SKM-1 (cell line): ENCODE measurements at regions not wholly inside any gene's neighbourhood (a gene's known extent, or its start where the extent isn't known, plus 50 kb on each side); places are given as distances from the start of the nearest gene placed in this dataset.
"Not testable (repeated sequence)": the region's sequence is repeated elsewhere in the genome, so short reads cannot be mapped to it uniquely, and the experiment has no call there.

Source experiments
- DNase-seq: peaks from one replicate; lab custom pipeline; 2025; ENCODE audit not compliant: unreplicated experiment; lab: John Stamatoyannopoulos, UW

DNA sequence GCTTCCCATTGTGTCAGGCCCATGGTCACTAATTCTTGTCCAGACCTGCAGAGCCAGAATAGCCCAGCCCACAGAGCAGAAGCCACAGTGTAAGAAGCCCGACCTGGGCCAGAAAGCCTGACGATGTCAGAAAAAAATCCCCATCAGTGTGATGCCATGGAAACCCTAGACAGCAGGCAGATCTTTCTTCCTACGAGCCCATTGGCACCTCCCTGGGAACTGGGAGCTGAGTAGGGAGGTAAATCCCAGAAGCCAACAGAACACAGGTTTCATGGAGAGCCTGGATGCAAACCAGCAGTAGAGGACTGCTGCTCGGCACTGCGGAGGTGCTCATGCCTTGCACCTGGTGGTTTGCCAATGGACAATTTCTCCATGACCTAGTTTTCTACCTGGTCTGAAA, 82.2 kb upstream of the SLC22A16 start:
- DNase-seq, result no peak

- DNase-seq, result no peak
Observed at GRCh38 chr6:110557199-110557598, 80.8 kb upstream of the SLC22A16 start.

- no peak for DNase-seq
Observed at GRCh38 chr6:110556317-110557110, 80.1 kb upstream of the SLC22A16 start.

DNA sequence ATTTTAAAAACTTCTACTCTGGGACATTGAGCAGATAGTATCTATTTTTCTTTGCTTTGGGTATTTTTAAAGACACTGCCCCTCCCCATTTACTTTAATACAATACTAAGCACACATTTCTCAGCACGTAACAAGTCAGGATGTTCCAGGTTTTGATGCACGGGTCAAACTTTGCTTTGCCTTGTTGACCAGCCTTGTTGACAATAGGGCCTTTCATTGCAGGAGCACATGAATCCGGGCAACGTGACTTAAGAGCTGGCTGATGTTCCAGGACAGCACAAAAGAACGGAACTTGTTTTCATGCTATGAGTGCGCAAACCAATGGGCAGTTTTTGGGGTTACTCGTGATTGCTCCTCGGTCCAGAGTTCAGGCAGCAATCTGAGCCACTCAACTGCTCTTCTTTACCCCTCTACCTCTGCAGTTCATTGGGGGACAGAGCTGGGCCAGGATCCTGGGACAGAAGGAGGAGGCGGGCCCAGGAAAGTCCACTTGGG, 78.6 kb upstream of the SLC22A16 start:
- DNase-seq, result no peak

GRCh38 chr6:110554441-110554840, 78.0 kb upstream of the SLC22A16 start:
- no peak for DNase-seq

- DNase-seq, result no peak
Observed at GRCh38 chr6:110552901-110553641, 76.7 kb upstream of the SLC22A16 start.

DNA sequence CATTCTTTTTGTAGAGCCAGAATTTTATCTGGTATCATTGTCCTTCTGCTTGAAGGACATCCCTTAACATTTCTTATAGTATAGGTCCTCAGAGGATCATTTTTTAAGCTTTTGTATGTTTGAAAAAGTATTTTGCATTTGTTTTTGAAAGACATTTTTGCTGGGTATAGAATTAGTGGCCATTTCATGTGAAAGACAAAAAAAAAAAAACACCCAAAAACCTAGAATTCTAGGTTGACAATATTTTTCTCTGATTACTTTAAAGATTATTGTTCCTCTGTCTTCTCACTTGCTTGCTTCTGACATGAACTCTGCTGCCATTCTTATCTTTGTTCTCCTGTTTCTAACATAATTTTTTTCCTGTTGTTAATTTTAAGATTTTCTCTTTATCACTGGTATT, 75.7 kb upstream of the SLC22A16 start:
- DNase-seq, result no peak

GRCh38 chr6:110551088-110551487, 74.7 kb upstream of the SLC22A16 start:
- no peak for DNase-seq

GRCh38 chr6:110550353-110550752, 73.9 kb upstream of the SLC22A16 start:
- DNase-seq, result no peak

DNA sequence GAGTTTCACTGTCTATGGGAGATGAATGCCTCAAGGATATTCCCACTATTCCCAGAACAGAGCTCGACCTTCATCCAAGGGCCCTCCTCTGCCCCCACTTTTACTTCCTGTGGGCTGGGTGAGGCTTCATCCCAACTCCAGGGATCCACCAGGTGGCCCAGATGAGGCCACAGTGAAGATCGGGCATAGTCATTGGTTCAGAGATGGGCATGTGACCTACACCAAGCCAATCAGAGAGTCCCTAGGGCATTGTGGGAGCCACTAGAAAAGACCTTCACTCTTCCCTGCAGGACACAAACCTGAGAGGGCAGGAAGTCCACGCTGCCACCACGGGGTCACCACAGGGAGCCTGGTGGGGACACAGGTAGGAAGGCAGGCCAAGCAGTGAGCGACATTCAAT, 72.9 kb upstream of the SLC22A16 start:
- no peak for DNase-seq

- DNase-seq, result no peak
Observed at GRCh38 chr6:110548110-110548847, 71.9 kb upstream of the SLC22A16 start.

DNA sequence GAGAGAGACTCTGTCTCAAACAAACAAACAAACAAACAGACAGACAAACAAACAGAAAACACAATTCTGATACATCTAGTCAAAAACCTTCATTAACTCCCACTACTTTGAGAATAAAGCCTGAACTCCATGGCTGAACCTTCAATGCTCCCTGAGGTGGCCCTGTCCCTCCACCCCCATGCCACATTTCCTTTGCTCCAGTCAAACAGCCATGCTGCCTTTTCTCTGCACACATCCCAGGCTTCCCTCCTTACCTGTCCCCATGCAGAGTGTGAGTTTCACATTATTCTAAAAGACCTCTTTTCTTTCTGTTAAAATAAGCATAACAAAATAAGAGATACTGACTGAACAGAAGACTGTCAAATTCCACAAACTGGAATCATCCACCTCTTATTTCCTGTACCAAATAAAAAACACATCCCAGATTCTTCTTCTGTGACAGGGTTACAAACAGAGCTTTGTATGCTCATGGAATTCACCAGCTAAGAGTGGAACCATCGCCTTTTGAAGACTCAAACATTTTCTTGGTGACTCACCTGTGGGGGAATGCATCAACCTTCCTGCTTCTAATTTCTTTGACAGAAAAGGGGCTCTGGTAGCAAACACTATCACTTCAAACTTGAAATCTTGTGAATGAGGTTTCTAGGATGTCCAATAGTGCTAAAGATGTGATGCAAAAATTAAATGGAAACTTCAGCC, 71.0 kb upstream of the SLC22A16 start:
- no peak for DNase-seq

GRCh38 chr6:110545081-110545872, 68.9 kb upstream of the SLC22A16 start:
- no peak for DNase-seq

DNA sequence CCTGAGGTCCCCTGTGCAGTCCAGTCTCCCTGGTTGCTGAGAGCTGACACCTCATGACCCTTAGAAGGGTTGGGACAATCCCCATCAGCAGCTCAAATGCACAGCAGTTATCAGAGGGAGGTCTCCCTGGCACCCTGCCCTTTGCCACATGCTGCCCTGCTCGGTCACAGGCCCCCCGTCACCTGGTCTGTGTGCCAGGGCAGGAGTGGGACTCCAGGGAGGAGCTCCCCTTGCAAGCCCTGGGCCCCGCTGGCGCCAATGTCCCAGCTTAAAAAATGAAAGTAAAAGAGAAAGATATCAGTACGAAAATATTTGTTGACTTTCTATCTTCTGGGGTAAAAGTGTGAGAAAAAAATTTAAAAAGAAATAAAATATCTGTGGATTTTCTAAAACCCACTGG, 68.1 kb upstream of the SLC22A16 start:
- no peak for DNase-seq

GRCh38 chr6:110543106-110543505, 66.7 kb upstream of the SLC22A16 start:
- DNase-seq, result no peak

DNA sequence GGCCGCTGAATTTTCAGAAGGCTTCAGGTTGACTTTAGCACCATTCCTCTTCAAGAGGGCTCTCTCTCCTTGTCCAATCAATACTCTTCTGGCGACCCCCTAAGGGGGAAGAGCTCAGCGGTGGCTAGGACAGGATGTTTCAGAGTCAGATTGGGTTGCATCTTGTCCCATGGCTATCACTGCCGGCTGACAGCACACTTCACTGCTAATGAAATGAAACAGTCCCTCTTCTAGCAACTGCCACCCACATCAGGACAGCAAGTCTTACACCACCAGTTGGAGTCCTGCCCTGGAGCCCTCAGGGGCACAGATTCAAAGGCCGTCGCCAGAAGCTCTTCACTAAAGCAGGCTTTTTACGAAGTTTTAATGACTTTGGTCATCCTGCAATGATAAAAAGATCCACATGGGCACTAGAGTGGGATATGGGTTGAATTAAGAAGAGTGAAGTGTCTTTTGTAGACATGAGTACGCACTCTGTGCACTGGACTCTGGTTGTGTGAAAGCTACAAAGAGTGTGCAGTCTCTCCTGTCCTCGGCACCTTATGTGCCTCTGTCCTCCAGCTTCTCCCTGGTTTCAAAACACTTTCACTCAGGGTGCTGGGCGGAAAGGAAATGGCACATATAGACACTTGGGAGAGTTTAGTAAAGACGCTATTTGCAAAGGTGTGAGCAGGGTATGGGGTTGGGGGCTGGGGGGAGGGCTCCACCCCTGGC, 66.1 kb upstream of the SLC22A16 start:
- DNase-seq, result no peak

- no peak for DNase-seq
Observed at GRCh38 chr6:110541701-110542309, 65.4 kb upstream of the SLC22A16 start.

DNA sequence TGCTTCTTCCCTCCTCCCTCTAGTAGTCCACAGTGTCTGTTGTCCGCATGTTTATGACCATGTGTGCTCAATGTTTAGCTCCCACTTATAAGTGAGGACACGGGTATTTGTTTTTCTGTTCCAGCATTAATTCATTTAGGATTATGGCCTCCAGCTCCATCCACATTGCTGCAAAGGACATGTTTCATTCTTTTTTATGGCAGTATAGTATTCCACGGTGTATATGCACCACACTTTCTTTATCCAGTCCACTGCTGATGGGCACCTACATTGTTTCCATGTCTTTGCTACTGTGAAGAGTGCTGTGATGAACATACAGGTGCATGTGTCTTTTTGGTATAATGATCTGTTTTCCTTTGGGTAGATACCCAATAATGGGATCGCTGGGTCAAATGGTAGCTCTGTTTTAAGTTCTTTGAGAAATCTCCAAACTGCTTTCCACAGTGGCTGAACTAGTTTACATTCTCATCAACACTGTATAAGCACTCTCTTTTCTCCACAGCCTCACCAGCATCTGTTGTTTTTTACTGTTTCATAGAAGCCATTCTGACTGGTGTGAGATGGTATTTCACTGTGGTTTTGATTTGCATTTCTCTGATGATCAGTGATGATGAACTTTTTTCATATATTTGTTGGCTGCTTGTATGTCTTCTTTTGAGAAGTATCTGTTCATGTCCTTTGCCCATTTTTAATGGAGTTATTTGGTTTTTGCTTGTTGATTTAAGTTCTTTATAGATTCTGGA, 63.0 kb upstream of the SLC22A16 start:
- not testable (repeated sequence) for DNase-seq
